ENCODE measurements at regions not wholly inside any gene's neighbourhood (a gene's known extent, or its start where the extent isn't known, plus 50 kb on each side); places are given as distances from the start of the nearest gene placed in this dataset.

- no peak for DNase-seq
Observed at GRCh38 chr1:36675106-36675505, 192.4 kb upstream of the CSF3R start.

GRCh38 chr1:36673202-36673601, 190.5 kb upstream of the CSF3R start:
- no peak for DNase-seq

- no peak for DNase-seq
Observed at GRCh38 chr1:36669262-36669661, 186.5 kb upstream of the CSF3R start.

GRCh38 chr1:36667836-36668235, 185.1 kb upstream of the CSF3R start:
- no peak for DNase-seq

- DNase-seq: no peak
Observed at GRCh38 chr1:36667256-36667655, 184.5 kb upstream of the CSF3R start.

GRCh38 chr1:36665478-36666080, 182.9 kb upstream of the CSF3R start:
- DNase-seq: no peak

GRCh38 chr1:36664571-36665287, 182.0 kb upstream of the CSF3R start:
- no peak for DNase-seq

- no peak for DNase-seq
Observed at GRCh38 chr1:36663772-36664430, 181.2 kb upstream of the CSF3R start.

- DNase-seq: no peak
Observed at GRCh38 chr1:36658838-36659237, 176.1 kb upstream of the CSF3R start.

- DNase-seq: no peak
Observed at GRCh38 chr1:36657826-36658225, 175.1 kb upstream of the CSF3R start.

- no peak for DNase-seq
Observed at GRCh38 chr1:36656838-36657237, 174.1 kb upstream of the CSF3R start.

- DNase-seq: no peak
Observed at GRCh38 chr1:36656271-36656670, 173.6 kb upstream of the CSF3R start.

- no peak for DNase-seq
Observed at GRCh38 chr1:36654586-36654985, 171.9 kb upstream of the CSF3R start.

- no peak for DNase-seq
Observed at GRCh38 chr1:36653850-36654249, 171.1 kb upstream of the CSF3R start.

GRCh38 chr1:36652586-36652985, 169.9 kb upstream of the CSF3R start:
- DNase-seq: no peak

- DNase-seq: no peak
Observed at GRCh38 chr1:36652011-36652410, 169.3 kb upstream of the CSF3R start.

GRCh38 chr1:36651176-36651910, 168.6 kb upstream of the CSF3R start:
- DNase-seq: no peak

- DNase-seq: peak; percentile 81
Observed at GRCh38 chr1:36650200-36651065, 167.7 kb upstream of the CSF3R start.

GRCh38 chr1:36645867-36646266, 163.2 kb upstream of the CSF3R start:
- no peak for DNase-seq

- DNase-seq: no peak
Observed at GRCh38 chr1:36644556-36644955, 161.8 kb upstream of the CSF3R start.

- no peak for DNase-seq
Observed at GRCh38 chr1:36643371-36644270, 160.9 kb upstream of the CSF3R start.

GRCh38 chr1:36642802-36643201, 160.1 kb upstream of the CSF3R start:
- no peak for DNase-seq

Data from stimulated activated CD4-positive, alpha-beta T cell treated with anti-CD3 and anti-CD28 coated beads, Interleukin-15, amount 100 ng/mL, for 24 hours (primary cell).